Adrenal gland (tissue), 5 donors: ENCODE measurements at regions not wholly inside any gene's neighbourhood (a gene's known extent, or its start where the extent isn't known, plus 50 kb on each side); places are given as distances from the start of the nearest gene placed in this dataset.

ENCODE experiments used
- POLR2A ChIP-seq, 2 donors: fragments of 450-650 bp; IDR thresholded peaks; one replicate each; pipeline ENCODE4 v1.6.1; 2017; ENCODE audit warnings: antibody characterized with exemption in 2 of 2, mild to moderate bottlenecking in 2 of 2, moderate library complexity in 1 of 2
- TF ChIP-seq, protein P1 (sequence below), 6 experiments: fragments of 450-650 bp in 4 of 6; fragments of 200-600 bp in 2 of 6; sonication (generic) in 1 of 6; IDR thresholded peaks; 1 replicate in 5 of 6; 2 replicates in 1 of 6; pipeline versions ENCODE4 v1.5.1 to v1.8.0; 2016 to 2021; ENCODE audit warnings: antibody characterized with exemption in 6 of 6, mild to moderate bottlenecking in 2 of 6, moderate library complexity in 1 of 6
- donor health status: DM: no; HTN: no; CAD: no.

DNA sequence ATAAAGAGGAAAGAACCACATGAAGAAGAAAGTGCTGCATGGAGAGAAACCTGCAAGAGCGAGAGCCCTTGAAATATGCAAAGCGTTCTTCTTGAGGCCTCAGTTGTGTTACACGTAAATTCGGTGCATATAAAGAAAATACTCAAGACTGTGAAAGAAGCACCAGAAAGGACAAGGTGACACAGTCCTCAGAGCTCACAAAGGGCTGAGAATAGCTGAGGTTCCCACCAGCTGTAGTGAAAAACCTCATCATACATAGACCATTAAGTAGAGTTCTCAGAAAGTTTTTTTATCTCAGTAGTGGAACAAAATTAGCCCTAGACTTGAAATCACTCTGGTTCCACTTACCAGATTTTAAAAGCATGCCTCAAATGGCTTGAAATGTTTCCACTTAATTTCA is 980.7 kb upstream of the CRIM1 start:
- TF ChIP-seq, protein P1, sequence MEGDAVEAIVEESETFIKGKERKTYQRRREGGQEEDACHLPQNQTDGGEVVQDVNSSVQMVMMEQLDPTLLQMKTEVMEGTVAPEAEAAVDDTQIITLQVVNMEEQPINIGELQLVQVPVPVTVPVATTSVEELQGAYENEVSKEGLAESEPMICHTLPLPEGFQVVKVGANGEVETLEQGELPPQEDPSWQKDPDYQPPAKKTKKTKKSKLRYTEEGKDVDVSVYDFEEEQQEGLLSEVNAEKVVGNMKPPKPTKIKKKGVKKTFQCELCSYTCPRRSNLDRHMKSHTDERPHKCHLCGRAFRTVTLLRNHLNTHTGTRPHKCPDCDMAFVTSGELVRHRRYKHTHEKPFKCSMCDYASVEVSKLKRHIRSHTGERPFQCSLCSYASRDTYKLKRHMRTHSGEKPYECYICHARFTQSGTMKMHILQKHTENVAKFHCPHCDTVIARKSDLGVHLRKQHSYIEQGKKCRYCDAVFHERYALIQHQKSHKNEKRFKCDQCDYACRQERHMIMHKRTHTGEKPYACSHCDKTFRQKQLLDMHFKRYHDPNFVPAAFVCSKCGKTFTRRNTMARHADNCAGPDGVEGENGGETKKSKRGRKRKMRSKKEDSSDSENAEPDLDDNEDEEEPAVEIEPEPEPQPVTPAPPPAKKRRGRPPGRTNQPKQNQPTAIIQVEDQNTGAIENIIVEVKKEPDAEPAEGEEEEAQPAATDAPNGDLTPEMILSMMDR (IDR thresholded peaks at IDR 0.05): no peak
- no peak for TF ChIP-seq POLR2A (IDR thresholded peaks at IDR 0.05)
